HepG2 (cell line): ENCODE measurements at regions not wholly inside any gene's neighbourhood (a gene's known extent, or its start where the extent isn't known, plus 50 kb on each side); places are given as distances from the start of the nearest gene placed in this dataset.

Experiments
- AGO2 ChIP-seq: fragments of 200-400 bp; formaldehyde crosslinking; optimal IDR thresholded peaks from 2 replicates; pipeline ENCODE3; 2017; ENCODE audit warnings: mild to moderate bottlenecking, low read depth, low read length, moderate library complexity
- BCL3 ChIP-seq: sonication (generic); formaldehyde crosslinking; IDR thresholded peaks from 2 replicates; pipeline ENCODE4 v1.5.1; 2020; ENCODE audit warnings: mild to moderate bottlenecking, missing genetic modification reagents, moderate library complexity
- BHLHE40 ChIP-seq: IDR thresholded peaks from 2 replicates; pipeline ENCODE4 v1.6.1; 2011; ENCODE audit warnings: low read length, improper control_type of control experiment
- HIC2 ChIP-seq: sonication (generic); formaldehyde crosslinking; IDR thresholded peaks from 2 replicates; pipeline ENCODE4 v1.9.0; 2022; ENCODE audit warnings: low read depth, missing genetic modification reagents
- MEIS2 ChIP-seq: sonication (generic); formaldehyde crosslinking; IDR thresholded peaks from 2 replicates; pipeline ENCODE4 v1.9.0; 2021; ENCODE audit warnings: mild to moderate bottlenecking, missing genetic modification reagents
- MYC ChIP-seq: sonication (generic); formaldehyde crosslinking; IDR thresholded peaks from 2 replicates; pipeline ENCODE4 v1.9.0; 2021; ENCODE audit warnings: missing genetic modification reagents, borderline replicate concordance
- NFE2L1 ChIP-seq: sonication (generic); formaldehyde crosslinking; IDR thresholded peaks from 2 replicates; pipeline ENCODE4 v1.4.0; 2020; ENCODE audit warnings: missing genetic modification reagents, mild to moderate bottlenecking, borderline replicate concordance
- NFRKB ChIP-seq: fragments of 450-650 bp; IDR thresholded peaks from 2 replicates; pipeline ENCODE4 v1.6.1; 2017
- RAD21 ChIP-seq: fragments of 450-650 bp; formaldehyde crosslinking; IDR thresholded peaks from 2 replicates; pipeline ENCODE4 v1.5.0; 2020; ENCODE audit warnings: mild to moderate bottlenecking
- RARG ChIP-seq: sonication (generic); formaldehyde crosslinking; IDR thresholded peaks from 2 replicates; pipeline ENCODE4 v1.4.0; 2020; ENCODE audit warnings: low read depth, mild to moderate bottlenecking, missing genetic modification reagents
- STAG1 ChIP-seq: sonication (generic); formaldehyde crosslinking; IDR thresholded peaks from 2 replicates; pipeline ENCODE4 v1.4.0; 2020; ENCODE audit warnings: missing genetic modification reagents
- TBP ChIP-seq: sonication (generic); formaldehyde crosslinking; IDR thresholded peaks from 2 replicates; pipeline ENCODE4 v1.5.0; 2020; ENCODE audit warnings: missing genetic modification reagents
- TEAD3 ChIP-seq: optimal IDR thresholded peaks from 2 replicates; pipeline ENCODE3; 2016; ENCODE audit warnings: borderline replicate concordance
- ZFP82 ChIP-seq: sonication (generic); formaldehyde crosslinking; IDR thresholded peaks from 2 replicates; pipeline ENCODE4 v1.5.1; 2020; ENCODE audit warnings: mild to moderate bottlenecking, missing genetic modification reagents, borderline replicate concordance
- ZNF281 ChIP-seq: sonication (generic); formaldehyde crosslinking; IDR thresholded peaks from 2 replicates; pipeline ENCODE4 v1.4.0; 2020; ENCODE audit warnings: missing genetic modification reagents, borderline replicate concordance
- ZNF296 ChIP-seq: sonication (generic); formaldehyde crosslinking; conservative IDR thresholded peaks from 2 replicates; pipeline ENCODE4 v1.5.0; 2020; ENCODE audit warnings: mild to moderate bottlenecking, missing genetic modification reagents
- ZNF503 ChIP-seq: sonication (generic); formaldehyde crosslinking; IDR thresholded peaks from 2 replicates; pipeline ENCODE4 v1.4.0; 2020; ENCODE audit warnings: missing genetic modification reagents
- ZNF737 ChIP-seq: sonication (generic); formaldehyde crosslinking; IDR thresholded peaks from 2 replicates; pipeline ENCODE4 v1.5.0; 2020; ENCODE audit warnings: missing genetic modification reagents, mild to moderate bottlenecking, borderline replicate concordance
- ZNF749 ChIP-seq: sonication (generic); formaldehyde crosslinking; IDR thresholded peaks from 2 replicates; pipeline ENCODE4 v1.8.0; 2022; ENCODE audit warnings: mild to moderate bottlenecking, missing genetic modification reagents, moderate library complexity, borderline replicate concordance
- ZNF766 ChIP-seq: sonication (generic); formaldehyde crosslinking; IDR thresholded peaks from 2 replicates; pipeline ENCODE4 v1.5.0; 2020; ENCODE audit warnings: missing genetic modification reagents, borderline replicate concordance
- ZNF800 ChIP-seq: sonication (generic); formaldehyde crosslinking; IDR thresholded peaks from 2 replicates; pipeline ENCODE4 v1.4.0; 2020; ENCODE audit warnings: missing genetic modification reagents

GRCh38 chr3:40871394-40871793, 327.9 kb upstream of the CTNNB1 start (continued):
- peak; percentile 44; the same call in 1 of the 2 replicates for TF ChIP-seq ZNF281 (CRISPR knock-in tag)
- no peak for TF ChIP-seq HIC2 (CRISPR knock-in tag)
- no peak for TF ChIP-seq ZNF766 (CRISPR knock-in tag)
- no peak for TF ChIP-seq ZNF737 (CRISPR knock-in tag)
- no peak for TF ChIP-seq RAD21 (CRISPR knock-in tag)
- TF ChIP-seq NFRKB = no peak
- TF ChIP-seq TEAD3 (CRISPR knock-in tag) = no peak
- no peak for TF ChIP-seq ZNF800
- peak; percentile 6; the same call in 1 of the 2 replicates for TF ChIP-seq BHLHE40
- TF ChIP-seq ZNF296 (CRISPR knock-in tag) = no peak
- TF ChIP-seq RARG (CRISPR knock-in tag) = no peak
- no peak for TF ChIP-seq NFE2L1 (CRISPR knock-in tag)
- TF ChIP-seq MEIS2 (CRISPR knock-in tag) = no peak
- TF ChIP-seq STAG1 (CRISPR knock-in tag) = no peak
- no peak for TF ChIP-seq MYC (CRISPR knock-in tag)
- TF ChIP-seq ZNF503 (CRISPR knock-in tag) = 0 out of 2 replicates have a peak, but pooled peaks have one; percentile 43
- TF ChIP-seq TBP = no peak
- TF ChIP-seq BCL3 (CRISPR knock-in tag) = no peak
- TF ChIP-seq ZFP82 (CRISPR knock-in tag) = no peak
- no peak for TF ChIP-seq ZNF749
- TF ChIP-seq AGO2 = no peak
